ENCODE measurements at regions not wholly inside any gene's neighbourhood (a gene's known extent, or its start where the extent isn't known, plus 50 kb on each side); places are given as distances from the start of the nearest gene placed in this dataset.

DNA sequence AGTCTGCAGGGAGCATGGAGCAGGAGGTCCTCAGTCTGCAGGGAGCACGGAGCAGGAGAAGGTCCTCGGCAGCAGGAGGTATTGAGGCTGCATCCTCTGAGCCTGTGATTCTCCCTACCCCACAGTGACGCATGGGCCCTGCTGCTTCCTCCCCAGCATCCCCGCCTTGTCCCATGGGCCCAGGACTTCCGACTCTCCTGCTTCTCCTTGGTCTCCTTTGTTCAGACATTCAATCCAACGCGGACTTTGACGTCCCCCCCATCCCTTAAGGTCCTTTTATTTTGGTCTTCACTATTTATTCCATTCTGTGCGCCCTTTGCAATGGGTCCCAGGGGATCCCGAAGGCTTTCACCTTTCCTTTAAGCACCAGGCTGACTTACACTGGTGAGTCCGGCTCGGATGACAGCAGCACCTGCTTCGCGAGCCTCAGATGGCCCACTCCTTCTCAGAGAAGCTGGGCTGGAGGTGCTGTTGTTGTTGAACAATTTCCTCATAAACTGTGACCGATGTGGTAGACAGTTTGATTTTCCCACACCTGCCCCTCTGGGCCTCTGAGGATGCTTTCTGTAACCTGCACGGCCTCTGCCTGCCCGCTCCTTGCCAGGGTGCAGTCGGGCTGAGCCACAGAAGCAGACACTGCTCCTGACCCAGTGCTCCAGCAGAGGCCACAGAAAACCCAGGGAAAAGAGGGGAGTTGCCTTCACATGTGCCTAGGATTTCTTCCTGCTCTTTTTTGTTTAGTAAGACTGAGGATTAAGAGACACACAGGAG is 407.2 kb upstream of the SHH start:
- DNase-seq = no peak

DNA sequence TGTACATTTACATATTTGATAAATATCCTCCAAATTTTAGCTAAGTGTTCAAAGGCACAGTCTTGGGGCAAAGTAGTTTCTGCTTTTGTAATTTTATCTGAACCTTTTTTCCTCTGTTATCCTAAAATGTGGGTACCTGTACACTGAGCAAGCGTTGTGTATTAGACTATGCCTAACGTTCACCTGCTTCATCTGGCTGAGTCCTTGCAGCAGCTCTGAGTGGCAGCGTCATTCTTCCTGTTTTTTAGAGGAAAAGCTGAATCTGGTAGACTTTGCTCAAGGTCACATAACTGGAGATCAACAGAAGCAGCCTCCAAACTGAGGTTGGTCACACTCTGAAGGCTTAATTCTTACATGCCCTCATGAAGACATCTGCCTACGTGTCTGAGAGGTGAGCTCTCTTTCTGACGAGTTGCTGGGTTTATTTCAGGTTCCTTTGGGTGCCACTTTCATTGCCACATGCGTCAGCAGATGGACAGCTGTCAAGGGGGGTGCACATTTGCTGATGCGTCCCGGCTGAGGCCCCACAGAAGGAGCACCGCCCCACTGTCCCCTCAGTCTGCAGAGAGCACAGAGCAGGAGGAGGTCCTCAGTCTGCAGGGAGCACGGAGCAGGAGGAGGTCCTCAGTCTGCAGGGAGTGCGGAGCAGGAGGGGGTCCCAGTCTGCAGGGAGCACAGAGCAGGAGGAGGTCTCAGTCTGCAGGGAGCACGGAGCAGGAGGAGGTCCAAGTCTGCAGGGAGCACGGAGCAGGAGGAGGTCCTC is 406.5 kb upstream of the SHH start:
- DNase-seq = no peak

DNA sequence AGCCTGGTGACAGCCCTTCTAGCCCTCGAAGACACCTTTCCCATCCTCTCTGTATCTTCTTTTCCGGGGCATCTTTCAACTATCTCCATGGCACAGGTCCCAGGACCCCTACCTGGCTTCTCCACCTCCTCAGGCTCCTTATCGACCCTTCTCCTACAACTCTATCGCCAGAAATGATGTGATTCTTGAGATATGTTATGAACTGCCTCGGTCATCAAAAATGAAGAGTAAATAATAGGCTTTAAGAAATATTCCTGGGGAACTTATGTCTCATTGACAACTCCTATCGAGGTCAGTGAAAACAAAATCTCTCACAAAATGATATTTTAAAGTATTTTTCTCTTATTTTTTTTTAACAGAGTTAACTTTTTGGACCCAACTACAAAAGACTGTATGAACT is 405.5 kb upstream of the SHH start:
- DNase-seq = no peak

DNA sequence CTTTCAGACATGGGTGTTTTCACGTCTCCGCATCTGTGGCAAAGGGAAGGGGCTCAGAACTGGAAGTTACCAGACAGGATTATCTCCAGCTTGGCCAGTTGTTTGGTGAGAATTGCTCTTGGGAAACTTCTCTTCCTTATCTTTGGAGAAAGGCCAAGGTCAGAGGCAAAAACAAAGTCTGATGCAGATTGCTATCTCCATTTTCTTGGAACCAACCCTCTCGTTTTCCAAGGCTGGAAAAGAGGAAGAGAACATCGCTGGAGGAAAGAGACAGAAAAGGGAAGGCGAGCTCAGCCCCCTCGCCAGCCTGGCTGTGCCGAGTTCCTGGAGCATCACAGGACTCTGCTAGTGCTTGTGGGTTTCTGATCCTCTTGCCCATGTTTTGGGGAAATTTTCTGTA is 396.8 kb upstream of the SHH start:
- DNase-seq = no peak

DNA sequence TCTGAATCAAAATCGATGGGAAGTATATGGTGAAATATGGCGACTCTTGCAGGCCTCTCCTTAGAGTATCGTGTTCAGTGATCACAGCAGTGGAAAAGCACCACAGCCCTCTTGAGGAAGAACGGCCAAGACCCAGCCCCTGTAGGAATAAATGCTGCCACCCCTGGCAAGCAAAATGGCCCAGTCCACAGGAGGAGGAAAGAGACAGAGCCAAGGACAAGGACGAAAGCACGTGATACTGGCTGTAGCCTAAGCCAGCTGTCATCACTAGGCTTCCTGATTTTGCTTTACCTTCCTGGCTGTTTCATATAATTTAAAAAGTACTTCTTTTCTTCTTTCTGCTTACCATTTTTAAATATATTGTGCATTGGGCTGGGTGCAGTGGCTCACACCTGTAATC is 395.0 kb upstream of the SHH start:
- DNase-seq = no peak

DNA sequence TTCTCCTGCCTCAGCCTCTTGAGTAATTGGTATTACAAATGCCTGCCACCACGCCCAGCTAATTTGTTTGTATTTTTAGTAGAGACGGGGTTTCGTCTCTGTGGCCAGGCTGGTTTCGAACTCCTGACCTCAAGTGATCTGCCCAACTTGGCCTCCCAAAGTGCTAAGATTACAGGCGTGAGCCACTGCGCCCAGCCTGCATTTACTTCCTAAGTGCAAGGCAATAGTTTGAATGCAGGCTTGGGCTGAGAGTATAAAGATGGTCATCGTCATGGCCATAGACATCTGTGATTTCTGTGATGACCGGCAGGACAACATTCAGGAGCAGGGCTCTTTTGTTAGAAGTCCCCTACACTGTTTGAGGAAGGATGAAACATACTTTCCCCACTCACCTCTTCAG is 393.9 kb upstream of the SHH start:
- no peak for DNase-seq

DNA sequence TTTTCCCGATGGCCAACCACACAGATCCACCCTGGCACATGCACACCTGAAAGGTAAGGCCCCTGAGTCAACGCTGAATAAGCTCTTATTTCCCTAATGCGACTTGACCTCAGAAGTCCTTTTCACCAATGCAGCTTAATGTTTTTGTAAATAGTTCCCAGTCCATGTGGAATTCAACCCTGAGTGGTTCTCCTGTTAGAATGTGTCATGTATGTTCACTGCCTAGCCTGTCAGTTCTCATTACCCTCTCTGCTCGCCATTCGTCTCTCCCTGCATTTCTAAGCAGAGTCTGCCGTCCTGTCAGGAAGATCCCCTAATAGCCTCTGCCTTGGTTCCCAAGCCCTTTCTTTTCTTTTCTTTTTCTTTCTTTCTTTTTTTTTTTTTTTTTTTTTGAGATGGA is 392.6 kb upstream of the SHH start:
- DNase-seq = no peak

DNA sequence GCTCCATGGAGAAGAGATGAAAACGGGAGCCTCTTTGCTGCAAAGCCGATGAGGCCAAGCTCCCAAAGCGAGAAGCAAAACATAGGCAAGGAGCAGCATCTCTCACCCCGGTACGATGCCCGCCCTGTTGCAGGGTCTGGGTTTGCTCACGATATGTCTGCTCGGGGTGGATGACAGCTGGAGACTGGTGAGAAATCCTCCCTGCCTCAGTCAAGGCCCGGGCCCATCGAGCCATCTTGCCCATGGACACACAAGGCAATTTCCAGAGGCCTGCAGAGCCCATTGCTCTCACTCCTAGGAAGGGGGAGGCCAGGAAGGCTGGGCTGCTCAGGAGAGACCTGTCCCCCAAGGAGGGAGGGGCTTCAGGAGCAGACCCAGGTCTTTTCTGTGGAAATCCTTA is 391.7 kb upstream of the SHH start:
- DNase-seq = no peak

DNA sequence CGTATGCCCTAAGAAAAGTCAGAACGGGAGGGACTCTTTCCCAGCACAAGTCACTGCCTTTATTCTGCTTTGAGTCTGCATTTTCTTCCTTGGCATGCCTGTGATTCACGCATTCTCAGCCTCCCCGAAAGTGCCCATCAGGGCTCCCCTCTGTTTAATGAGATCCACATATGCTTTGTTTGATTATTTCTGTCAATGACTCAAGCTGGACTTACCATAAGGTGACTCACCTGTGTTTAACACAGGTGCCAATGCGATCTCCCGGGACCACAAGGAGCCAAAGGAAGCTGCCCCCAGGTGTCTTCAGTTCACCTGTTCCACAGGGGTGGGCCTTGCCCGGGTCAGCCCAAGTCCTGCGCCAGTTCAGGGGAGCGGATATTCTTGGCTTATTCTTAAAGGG is 386.0 kb upstream of the SHH start:
- no peak for DNase-seq

DNA sequence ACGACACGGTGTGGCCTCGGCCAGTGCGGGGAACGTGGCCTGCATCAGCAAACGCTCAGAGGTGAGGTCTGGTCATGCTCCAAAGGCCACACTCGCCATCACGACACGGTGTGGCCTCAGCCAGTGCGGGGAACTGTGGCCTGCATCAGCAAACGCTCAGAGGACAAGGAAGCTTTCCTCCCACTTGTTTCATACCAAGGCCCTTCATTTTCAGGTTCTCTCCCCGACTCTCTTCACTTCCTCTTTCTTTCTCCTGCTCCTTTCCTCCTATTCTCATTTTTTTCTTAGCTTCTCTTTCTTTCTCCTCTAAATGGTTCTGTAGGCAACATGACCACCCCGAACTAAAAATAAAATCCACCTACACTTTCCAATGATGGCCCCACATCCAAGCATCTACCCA is 384.4 kb upstream of the SHH start:
- DNase-seq = no peak

DNA sequence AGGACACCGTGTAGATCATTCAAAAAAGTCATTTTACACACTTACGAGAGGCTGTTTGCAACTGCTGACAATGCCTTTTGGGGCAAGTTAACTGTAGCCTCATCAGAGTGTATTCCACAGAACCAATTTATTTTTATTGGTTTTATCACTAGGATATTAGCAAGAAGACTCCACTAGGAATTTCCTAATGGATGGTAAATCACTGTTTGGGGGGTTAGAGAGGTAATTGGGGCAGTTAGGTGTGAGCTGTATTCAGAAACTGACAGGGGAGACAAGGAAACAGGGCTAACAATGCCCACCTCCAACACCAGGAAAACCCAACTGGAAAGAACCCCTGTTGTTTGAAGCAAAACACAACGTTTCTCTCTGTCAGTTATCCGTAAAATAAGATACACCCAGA is 383.0 kb upstream of the SHH start:
- no peak for DNase-seq

DNA sequence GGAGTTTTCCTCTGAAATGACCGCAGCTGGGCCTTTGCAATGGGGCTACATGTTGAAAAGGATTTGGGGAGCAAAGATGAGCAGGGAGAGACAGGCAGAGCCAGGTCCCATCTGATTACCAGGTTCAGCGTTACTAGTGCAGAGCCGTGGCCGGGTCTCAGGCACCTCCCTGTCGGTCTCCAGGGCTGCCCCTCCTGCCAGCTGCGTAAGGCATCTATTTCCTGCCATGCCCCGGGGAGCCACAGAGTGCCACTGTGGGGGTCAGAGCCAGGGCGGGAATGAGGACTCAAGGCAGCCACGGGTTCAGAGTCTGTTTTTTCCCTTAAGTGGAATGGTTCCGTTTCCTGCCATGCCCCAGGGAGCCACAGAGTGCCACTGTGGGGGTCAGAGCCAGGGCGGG is 382.6 kb upstream of the SHH start:
- no peak for DNase-seq

DNA sequence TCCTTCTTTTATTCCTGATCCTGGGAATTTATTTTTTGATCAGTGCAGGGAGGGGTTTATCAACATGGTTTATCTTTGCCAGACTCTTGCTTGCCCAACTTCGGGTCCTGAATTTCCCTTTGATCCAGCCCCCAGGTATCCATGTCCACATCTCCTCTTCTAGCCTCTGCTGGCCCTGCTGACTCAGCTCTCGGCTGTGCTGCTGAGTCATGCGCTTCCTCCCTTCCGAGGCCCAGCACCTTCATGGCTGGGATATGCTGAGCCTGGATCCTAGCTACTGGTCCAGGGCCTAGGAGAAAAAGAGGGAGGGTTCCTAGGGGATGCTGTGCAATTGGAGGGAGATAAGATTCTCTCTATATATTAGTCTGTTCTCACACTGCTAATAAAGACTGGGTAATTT is 380.7 kb upstream of the SHH start:
- no peak for DNase-seq

DNA sequence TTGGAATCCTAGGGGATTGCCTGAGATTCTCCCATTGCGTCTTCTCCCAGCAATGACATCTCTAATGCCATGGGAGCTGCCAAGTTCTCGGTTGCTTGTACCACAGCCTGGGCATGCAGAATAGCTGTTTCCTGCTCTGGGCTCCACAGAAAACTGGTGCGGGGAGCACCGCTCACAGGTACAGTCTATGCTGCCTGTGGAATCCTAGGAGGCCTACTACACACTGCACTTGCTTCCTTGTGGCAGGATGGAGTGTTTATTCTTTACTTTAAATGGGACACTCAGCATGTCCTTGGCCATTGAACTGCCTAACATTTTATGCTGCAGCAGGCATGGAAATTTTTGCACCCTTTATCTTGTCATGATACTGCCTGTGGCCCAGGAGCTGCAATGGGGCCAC is 378.8 kb upstream of the SHH start:
- DNase-seq = no peak

DNA sequence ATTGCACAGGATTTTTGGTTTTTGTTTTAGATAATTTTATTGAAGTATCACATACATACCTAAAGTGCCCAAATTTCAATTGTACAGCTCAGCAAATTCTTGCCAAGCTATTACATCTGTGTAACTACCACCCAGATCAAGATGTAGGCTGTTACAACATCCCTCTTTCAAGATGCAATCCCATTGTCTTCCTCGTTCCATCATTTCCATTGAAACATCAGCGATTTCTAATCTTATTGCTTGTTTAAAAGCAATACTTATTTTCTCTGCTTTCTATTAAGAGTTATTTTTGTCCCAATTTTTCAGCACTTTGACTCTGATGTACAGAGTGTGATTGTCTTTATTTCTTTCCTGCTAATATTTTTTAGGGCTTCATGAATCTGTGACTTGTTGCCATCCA is 372.8 kb upstream of the SHH start:
- no peak for DNase-seq

DNA sequence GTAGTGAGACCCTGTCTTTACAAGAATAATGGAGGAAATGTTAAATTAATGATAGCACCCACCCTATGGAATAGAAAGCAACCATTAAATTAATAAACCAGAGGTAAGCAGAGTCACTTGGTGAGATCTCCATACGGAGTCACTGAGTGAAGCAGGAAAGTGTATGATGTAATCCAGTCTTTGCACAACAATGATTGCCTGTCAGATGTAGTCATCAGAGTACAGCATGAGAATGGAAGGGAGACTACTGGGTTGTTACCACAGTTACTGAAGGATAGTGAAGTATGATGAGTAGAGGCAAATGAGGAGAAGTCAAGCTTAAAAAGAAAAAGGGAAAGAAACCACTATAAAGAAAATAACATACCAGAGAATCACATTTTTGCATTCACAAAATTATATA is 371.9 kb upstream of the SHH start:
- DNase-seq = no peak

DNA sequence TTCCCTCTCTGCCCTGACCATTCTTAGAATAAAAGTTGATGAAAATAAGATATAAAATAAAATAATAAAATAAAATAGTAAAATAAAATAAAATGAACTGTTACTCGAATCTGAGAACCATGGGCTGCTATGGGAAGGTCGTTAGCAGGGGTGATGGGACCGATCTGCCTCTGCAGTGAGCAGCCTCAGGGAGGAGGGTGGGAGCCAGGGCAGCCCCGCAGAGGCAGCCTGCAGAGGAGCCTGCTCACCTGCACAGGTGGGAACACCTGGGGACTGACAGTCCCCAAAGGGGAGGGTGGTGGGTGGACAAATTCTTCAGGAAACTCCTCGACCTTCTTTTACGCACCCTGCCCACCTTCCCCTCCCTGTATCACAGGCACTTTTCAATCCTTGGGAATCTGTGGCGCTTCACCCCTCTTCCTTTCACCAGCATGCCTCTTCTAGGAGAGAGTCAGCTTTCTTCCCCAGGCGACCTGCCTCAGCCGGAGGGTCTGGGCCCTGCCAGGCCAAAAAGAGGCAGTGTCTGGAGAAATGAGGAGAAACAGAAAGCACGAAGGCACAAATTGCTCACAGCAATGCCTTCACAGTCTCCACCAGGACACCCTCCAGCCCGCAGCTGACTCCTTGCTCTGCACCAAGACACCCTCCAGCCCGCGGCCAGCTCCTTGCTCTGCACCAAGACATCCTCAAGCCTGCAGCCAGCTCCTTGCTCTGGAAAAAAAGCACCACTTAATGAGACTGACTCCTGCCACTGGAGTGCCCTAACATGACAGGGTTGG is 368.4 kb upstream of the SHH start:
- no peak for DNase-seq

DNA sequence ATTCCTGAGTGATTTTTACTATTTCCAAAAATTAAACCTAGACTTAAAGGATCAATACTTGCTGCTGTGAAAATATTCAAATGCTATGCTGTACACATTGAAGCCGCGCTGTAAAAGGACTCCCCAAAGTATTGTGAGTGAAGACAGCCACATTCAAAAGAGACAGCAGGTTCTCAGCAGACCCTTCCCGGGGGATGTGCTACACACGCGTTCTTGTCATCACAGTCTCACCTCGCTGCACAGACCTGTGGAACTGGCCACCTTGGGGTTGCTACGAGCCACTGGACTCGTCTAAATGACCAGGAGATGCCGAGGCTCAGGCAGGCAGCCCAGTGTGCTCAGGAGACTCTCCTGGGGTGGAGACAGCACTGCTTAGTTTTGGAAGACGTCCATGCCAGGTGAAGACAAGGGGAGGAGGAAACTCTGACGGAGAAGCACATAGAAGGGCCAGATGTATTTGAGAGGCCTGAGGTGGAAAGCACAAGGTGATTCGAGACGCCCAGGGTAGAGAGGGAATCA is 367.7 kb upstream of the SHH start:
- no peak for DNase-seq

DNA sequence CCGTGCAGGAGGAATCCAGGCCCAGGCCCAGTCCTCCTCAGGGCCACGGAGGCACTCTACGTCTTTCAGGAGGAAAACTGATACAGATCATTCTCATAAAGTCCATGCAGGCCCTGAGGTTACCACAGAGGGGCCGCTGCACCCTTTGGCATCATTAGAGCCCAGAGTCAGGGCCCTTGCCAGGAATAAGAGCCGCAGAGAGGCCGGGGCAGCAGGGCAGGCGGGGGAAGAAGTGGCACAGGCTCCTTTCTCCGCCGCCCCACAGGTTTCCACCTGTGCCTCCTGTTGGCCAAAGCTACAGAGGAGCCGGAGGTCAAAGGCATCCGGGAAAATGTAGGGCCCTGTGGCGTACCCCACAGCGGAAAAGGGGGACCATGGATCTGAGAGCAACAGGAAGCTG is 366.6 kb upstream of the SHH start:
- no peak for DNase-seq

DNA sequence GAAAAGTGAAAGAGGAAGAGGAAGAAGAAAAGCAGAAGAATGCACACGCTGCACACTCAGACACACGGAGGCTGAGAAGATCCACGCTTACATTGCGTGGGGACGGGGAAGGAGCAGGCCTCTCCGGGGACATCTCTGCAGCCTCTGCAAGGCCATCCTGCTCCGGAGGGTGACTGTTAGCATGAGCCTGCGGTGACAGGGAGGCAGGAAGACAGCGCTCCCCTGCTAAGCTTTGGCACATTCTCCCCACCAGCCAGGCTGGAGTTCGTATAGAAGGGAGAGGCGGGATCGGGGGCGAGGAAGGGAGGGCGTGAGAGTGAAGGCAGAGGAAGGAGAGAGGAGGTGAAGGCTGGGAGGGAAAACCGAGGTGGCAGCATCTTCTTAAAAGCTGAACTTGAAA is 366.0 kb upstream of the SHH start:
- no peak for DNase-seq

DNA sequence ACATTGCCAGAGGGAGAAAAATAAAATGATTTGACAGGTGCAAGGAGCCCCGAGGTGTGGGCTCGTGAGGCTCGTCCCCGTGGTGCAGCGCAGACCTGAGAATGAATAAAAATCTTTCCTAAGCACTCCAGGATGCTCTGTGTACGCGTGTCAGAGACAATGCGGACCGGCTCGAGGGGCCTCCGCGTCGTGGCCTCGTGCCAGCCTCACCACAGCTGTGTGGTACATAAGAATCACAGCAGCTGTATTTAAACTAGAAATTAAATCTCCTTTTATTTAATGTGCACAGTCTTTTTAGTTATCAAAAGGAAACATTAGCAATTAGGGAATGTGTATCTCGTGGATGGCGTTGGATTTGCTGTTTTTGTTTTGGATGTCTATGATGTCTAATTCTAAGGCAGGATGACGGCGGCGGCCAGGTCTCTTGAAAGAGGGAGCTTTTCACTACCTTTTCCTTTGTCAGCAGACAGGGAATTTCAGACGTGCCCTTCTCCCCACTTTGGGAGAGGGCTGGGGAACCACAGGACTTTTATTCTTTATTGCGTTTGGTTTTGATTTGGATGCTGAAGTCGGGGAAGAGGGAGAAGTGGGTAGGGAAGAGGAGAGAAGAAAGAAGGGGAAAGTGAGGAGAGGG is 365.3 kb upstream of the SHH start:
- DNase-seq = no peak

DNA sequence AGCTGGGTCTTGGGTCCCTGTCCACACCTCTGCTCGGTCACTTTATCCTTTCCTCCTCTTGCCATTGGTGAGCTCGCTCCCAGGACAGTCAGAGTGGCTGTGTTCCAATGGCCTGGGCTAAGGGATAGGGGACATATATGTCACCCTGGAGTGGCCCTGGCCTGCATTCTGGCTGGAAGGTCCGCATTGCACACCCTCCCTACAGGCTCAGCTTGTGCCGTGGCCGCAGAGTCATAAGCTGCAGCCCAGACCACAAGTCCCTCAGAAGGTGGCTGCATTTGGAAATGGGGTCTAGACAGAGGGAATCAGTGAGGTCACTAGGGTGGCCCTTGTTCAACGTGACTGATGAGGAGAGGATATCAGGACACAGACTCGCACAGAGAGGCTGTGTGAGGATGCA is 363.8 kb upstream of the SHH start:
- no peak for DNase-seq

DNA sequence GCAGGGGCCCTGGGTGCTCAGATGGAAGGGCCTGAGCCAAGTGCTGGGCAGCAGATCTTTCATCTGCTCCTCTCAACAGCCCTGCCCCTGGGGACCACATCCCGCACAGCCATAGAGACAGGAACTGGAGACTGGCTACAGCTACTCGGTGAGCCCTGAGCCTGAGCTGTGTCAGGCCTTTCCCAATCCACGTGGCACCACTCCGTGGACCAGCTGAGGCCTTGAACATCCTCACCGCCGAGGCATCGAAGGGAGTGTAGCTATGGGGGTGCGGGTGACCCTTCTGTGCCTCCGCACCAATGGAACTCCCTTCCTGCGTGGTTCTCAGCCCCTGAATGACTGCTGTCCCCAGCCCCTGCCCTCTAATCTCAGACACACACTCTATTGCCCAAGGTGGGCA is 362.7 kb upstream of the SHH start:
- DNase-seq = no peak
